Liver (tissue), 8 donors: ENCODE measurements at regions not wholly inside any gene's neighbourhood (a gene's known extent, or its start where the extent isn't known, plus 50 kb on each side); places are given as distances from the start of the nearest gene placed in this dataset.

ENCODE experiments used
- DNase-seq: peaks from one replicate; pipeline ENCODE4 v3.0.0-alpha.2; 2017; ENCODE audit warnings: low spot score
- H3K27ac ChIP-seq, 2 donors: one replicate each; pipeline ENCODE4 v1.7.0; 2013; ENCODE audit warnings: inconsistent platforms in 2 of 2, low read length in 2 of 2, control low read depth in 1 of 2, low read depth in 1 of 2, mild to moderate bottlenecking in 1 of 2
- H3K27me3 ChIP-seq, 4 donors: one replicate each; pipeline versions ENCODE4 v1.6.1 to v1.7.0; 2013; ENCODE audit warnings: low read length in 3 of 4, inconsistent platforms in 1 of 4, mild to moderate bottlenecking in 1 of 4, moderate library complexity in 1 of 4; ENCODE audit not compliant: control insufficient read depth in 4 of 4, insufficient read depth in 4 of 4
- H3K36me3 ChIP-seq, 4 donors: one replicate each; pipeline versions ENCODE4 v1.6.1 to v1.7.0; 2013; ENCODE audit warnings: low read length in 3 of 4, mild to moderate bottlenecking in 3 of 4, low read depth in 1 of 4, moderate library complexity in 1 of 4; ENCODE audit not compliant: control insufficient read depth in 4 of 4, insufficient read depth in 3 of 4
- H3K4me1 ChIP-seq, 4 donors: one replicate each; pipeline versions ENCODE4 v1.6.1 to v1.7.0; 2013; ENCODE audit warnings: low read length in 3 of 4, mild to moderate bottlenecking in 3 of 4, moderate library complexity in 1 of 4; ENCODE audit not compliant: control insufficient read depth in 4 of 4, insufficient read depth in 4 of 4
- H3K4me3 ChIP-seq, 3 donors: one replicate each; pipeline versions ENCODE4 v1.6.1 to v1.7.0; 2013; ENCODE audit warnings: low read length in 3 of 3, control low read depth in 1 of 3, low read depth in 1 of 3, mild to moderate bottlenecking in 1 of 3
- H3K9ac ChIP-seq, 2 donors: one replicate each; pipeline ENCODE4 v1.7.0; 2013; ENCODE audit warnings: low read length in 2 of 2, mild to moderate bottlenecking in 2 of 2, moderate library complexity in 2 of 2, control low read depth in 1 of 2, low read depth in 1 of 2
- H3K9me3 ChIP-seq, 4 donors: one replicate each; pipeline versions ENCODE4 v1.6.1 to v1.7.0; 2013; ENCODE audit warnings: low read length in 3 of 4; ENCODE audit not compliant: control insufficient read depth in 4 of 4
- ATF3 ChIP-seq: IDR thresholded peaks from 2 replicates; pipeline ENCODE4 v1.6.1; 2016; ENCODE audit warnings: antibody characterized with exemption
- EGR1 ChIP-seq, 2 donors: IDR thresholded peaks; 2 replicates each; pipeline ENCODE4 v1.6.1; 2016 to 2018; ENCODE audit warnings: antibody characterized with exemption in 2 of 2, low read depth in 2 of 2
- FOXA2 ChIP-seq: IDR thresholded peaks from 2 replicates; pipeline ENCODE4 v1.6.1; 2016; ENCODE audit warnings: antibody characterized with exemption
- HNF4A ChIP-seq, 2 donors: conservative IDR thresholded peaks; 2 replicates each; pipeline ENCODE4 v1.6.1; 2016; ENCODE audit warnings: antibody characterized with exemption in 2 of 2, mild to moderate bottlenecking in 2 of 2
- HNF4G ChIP-seq: IDR thresholded peaks from 2 replicates; pipeline ENCODE4 v1.6.1; 2016; ENCODE audit warnings: antibody characterized with exemption
- JUND ChIP-seq, 2 donors: IDR thresholded peaks; 2 replicates each; pipeline ENCODE4 v1.6.1; 2016; ENCODE audit warnings: antibody characterized with exemption in 2 of 2
- NR2F2 ChIP-seq: IDR thresholded peaks from 2 replicates; pipeline ENCODE4 v1.6.1; 2016; ENCODE audit warnings: antibody characterized with exemption
- RAD21 ChIP-seq, 2 donors: IDR thresholded peaks; 2 replicates each; pipeline ENCODE4 v1.6.1; 2016; ENCODE audit warnings: antibody characterized with exemption in 2 of 2, mild to moderate bottlenecking in 2 of 2
- REST ChIP-seq: IDR thresholded peaks from 2 replicates; pipeline ENCODE4 v1.6.1; 2016; ENCODE audit warnings: antibody characterized with exemption, mild to moderate bottlenecking
- RXRA ChIP-seq, 2 donors: IDR thresholded peaks; 2 replicates each; pipeline ENCODE4 v1.6.1; 2017 to 2018; ENCODE audit warnings: antibody characterized with exemption in 2 of 2, mild to moderate bottlenecking in 1 of 2
- SP1 ChIP-seq: IDR thresholded peaks from 2 replicates; pipeline ENCODE4 v1.6.1; 2018; ENCODE audit warnings: antibody characterized with exemption, mild to moderate bottlenecking
- TAF1 ChIP-seq: conservative IDR thresholded peaks from 2 replicates; pipeline ENCODE4 v1.6.1; 2016; ENCODE audit warnings: antibody characterized with exemption, mild to moderate bottlenecking
- ZBTB33 ChIP-seq: IDR thresholded peaks from 2 replicates; pipeline ENCODE4 v1.6.1; 2016; ENCODE audit warnings: antibody characterized with exemption
- WGBS: extraction: QIAGEN DNeasy Blood & Tissue Kit; methylation state at CpG from one replicate; pipeline ENCODE4 v1.1.7; 2013; 5-methylcytosine and 5-hydroxymethylcytosine counted together
- TF ChIP-seq, protein P1 (sequence below): fragments of 150-350 bp; IDR thresholded peaks from 2 replicates; pipeline ENCODE4 v1.5.1; 2017; ENCODE audit warnings: improper control_type of control experiment, low read depth, low read length; ENCODE audit not compliant: missing input control
- donor health status: healthy.
- donor health status: healthy.
- donor health status: healthy.
- donor health status: healthy.
- donor health status: healthy.

DNA sequence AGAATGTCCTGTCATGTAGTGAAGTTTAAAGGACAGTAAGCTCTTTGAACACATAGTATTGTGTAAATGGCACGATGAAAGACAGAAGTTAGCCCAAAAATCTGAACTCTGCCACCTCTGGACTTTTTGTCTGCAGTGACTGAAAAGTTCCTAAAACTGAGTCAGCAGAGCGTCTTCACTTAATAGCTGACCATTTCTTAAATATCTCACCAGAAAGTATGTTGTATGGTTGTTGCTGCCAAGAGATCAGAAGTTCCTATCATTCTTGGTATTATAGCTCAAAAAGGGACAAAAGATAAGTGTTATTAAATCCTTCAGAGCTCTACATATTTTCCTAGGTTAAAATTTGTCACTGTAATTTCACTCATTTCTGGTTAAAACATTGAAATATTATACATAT, 1003.0 kb downstream of the TTLL7 start:
- Histone ChIP-seq H3K36me3 (no peaks in the 10 kb centered on the region), H3K27me3 (no peaks in the 10 kb centered on the region), H3K9me3 (no peaks in the 10 kb centered on the region), H3K9ac (no peak overlapping the region), H3K4me1 (no peaks in the 10 kb centered on the region), H3K4me3 (no peak overlapping the region), H3K27ac (no peak overlapping the region)
- 76% methylated on average over 2 of the region's 2 CpGs for WGBS
- TF ChIP-seq, protein P1, sequence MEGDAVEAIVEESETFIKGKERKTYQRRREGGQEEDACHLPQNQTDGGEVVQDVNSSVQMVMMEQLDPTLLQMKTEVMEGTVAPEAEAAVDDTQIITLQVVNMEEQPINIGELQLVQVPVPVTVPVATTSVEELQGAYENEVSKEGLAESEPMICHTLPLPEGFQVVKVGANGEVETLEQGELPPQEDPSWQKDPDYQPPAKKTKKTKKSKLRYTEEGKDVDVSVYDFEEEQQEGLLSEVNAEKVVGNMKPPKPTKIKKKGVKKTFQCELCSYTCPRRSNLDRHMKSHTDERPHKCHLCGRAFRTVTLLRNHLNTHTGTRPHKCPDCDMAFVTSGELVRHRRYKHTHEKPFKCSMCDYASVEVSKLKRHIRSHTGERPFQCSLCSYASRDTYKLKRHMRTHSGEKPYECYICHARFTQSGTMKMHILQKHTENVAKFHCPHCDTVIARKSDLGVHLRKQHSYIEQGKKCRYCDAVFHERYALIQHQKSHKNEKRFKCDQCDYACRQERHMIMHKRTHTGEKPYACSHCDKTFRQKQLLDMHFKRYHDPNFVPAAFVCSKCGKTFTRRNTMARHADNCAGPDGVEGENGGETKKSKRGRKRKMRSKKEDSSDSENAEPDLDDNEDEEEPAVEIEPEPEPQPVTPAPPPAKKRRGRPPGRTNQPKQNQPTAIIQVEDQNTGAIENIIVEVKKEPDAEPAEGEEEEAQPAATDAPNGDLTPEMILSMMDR = no peak
- no peak for TF ChIP-seq ZBTB33
- no peak for TF ChIP-seq RAD21 (IDR thresholded peaks at IDR 0.05)
- no peak for TF ChIP-seq FOXA2
- no peak for TF ChIP-seq ATF3
- no peak for TF ChIP-seq JUND (IDR thresholded peaks at IDR 0.05)
- no peak for TF ChIP-seq RXRA (IDR thresholded peaks at IDR 0.05)
- TF ChIP-seq HNF4G = no peak
- no peak for TF ChIP-seq SP1
- no peak for TF ChIP-seq TAF1
- no peak for DNase-seq

DNA sequence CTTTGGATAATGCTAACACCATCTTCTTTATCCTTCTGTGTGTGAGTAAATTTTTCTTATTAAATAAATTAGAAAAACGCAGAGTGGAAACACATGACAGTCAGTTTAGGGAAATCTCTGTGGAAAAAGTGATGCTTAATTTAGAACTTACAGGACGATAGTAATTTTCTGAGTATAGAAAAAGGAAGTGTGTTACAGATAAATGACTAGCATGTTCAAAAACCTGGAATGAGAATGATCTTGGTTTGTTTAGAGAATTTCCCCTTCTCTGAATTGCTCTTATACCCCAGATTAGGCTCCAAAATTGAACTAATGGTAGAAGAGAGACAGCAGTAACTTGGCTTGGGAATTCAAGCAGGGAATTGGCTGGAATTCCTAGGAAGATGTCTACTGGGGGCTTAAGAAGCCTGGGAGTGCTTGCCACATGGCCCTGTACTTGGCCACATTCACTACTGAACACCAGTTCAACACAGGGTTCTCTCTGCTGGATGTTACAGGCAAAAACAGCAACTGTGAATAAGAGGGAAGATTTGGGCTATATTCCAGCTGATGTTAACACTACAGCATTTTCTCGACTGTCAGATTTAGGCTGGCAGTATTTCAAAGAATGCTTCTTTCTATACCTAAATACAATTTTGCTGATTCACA, 1004.2 kb downstream of the TTLL7 start:
- DNase-seq = no peak
- Histone ChIP-seq H3K27me3 (no peaks in the 10 kb centered on the region), H3K9ac (no peak overlapping the region), H3K27ac (no peak overlapping the region), H3K9me3 (no peaks in the 10 kb centered on the region), H3K4me1 (no peaks in the 10 kb centered on the region), H3K36me3 (no peaks in the 10 kb centered on the region), H3K4me3 (no peak overlapping the region)
- no peak for TF ChIP-seq ZBTB33
- WGBS = 55% methylated on average over 3 of the region's 3 CpGs

- Histone ChIP-seq H3K4me3 (no peak overlapping the region), H3K27me3 (no peaks in the 10 kb centered on the region), H3K9ac (no peak overlapping the region), H3K9me3 (no peaks in the 10 kb centered on the region), H3K4me1 (no peaks in the 10 kb centered on the region), H3K27ac (no peak overlapping the region), H3K36me3 (no peaks in the 10 kb centered on the region)
- DNase-seq = no peak
- 80% methylated on average over 2 of the region's 2 CpGs for WGBS
- no peak for TF ChIP-seq EGR1 (IDR thresholded peaks at IDR 0.05; ENCODE audit: low read depth in 2 of 2)
- no peak for TF ChIP-seq HNF4A (conservative IDR thresholded peaks at IDR 0.05)
- TF ChIP-seq ZBTB33 = no peak
- no peak for TF ChIP-seq NR2F2
- TF ChIP-seq JUND (IDR thresholded peaks at IDR 0.05) = no peak
- TF ChIP-seq REST = no peak
- TF ChIP-seq HNF4G = no peak
- TF ChIP-seq RXRA (IDR thresholded peaks at IDR 0.05) = no peak
Observed at GRCh38 chr1:82991569-82991968, 1007.4 kb downstream of the TTLL7 start.
